ENCODE measurements at regions not wholly inside any gene's neighbourhood (a gene's known extent, or its start where the extent isn't known, plus 50 kb on each side); places are given as distances from the start of the nearest gene placed in this dataset.

DNA sequence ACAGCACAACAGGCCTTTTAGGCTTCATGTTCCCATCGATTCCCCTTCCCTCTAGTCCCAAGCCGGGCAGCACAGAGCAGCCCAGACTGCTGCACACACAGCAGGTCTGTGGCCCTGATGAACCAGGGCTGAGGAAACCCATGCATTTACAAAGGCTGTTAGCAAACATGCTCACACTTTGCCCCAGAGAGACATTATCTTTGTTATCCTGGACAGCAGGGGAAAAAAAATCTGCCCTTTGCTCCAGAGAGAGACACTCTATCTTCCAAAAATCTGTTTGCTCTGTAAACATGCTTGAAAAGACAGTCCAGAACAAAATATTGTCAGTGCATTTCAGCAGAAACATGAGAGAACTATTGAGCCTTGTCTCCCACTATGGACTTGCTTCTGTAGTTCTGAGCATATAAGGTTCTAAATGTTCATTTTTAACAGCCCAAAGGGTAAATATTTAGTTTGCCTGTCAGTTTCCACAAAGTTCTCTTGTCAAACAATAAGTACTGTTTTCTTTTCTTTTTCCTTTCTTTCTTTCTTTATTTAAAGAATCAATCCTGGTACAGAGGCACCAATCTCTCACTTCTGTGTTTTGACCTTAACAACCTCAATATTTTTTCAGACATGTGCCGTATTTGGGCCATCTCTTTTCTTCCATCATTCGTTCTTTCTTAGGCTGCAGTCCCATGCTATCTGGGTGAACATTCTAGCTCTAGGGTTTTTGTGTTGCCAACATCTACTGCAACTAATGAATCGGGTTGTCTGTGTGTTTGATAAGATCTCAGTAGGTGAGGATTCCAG, 468.0 kb downstream of the EPM2A start:
- Histone ChIP-seq H3K27ac (ENCODE audit: low read depth, low read length, poor library complexity, severe bottlenecking) (no peak overlapping the region), H3K27me3 (replicated peaks; ENCODE audit: insufficient read depth, low read depth, low read length, poor library complexity) (no peaks in the 10 kb centered on the region), H3K9me3 (ENCODE audit: low read depth, low read length, poor library complexity, severe bottlenecking) (no peaks in the 10 kb centered on the region), H3K36me3 (ENCODE audit: insufficient read depth, low read length, poor library complexity, severe bottlenecking) (no peaks in the 10 kb centered on the region), H3K4me1 (ENCODE audit: insufficient read depth, low read length, poor library complexity, severe bottlenecking) (peaks cover 18% of the 10 kb centered on the region), H3K4me3 (ENCODE audit: low read depth, low read length, poor library complexity, severe bottlenecking) (no peak overlapping the region)
- DNase-seq (ENCODE audit: low spot score): no peak
- ChIA-PET POLR2A (ENCODE audit: low non-redundant PET) (no interaction called here), CTCF (no interaction called here)
- BruUV-seq (replicated peaks): no TSS peak
- TF ChIP-seq EZH2 (IDR thresholded peaks at IDR 0.05; ENCODE audit: borderline replicate concordance, low read depth, low read length, poor library complexity, severe bottlenecking): no peak
- TF ChIP-seq, protein P1, sequence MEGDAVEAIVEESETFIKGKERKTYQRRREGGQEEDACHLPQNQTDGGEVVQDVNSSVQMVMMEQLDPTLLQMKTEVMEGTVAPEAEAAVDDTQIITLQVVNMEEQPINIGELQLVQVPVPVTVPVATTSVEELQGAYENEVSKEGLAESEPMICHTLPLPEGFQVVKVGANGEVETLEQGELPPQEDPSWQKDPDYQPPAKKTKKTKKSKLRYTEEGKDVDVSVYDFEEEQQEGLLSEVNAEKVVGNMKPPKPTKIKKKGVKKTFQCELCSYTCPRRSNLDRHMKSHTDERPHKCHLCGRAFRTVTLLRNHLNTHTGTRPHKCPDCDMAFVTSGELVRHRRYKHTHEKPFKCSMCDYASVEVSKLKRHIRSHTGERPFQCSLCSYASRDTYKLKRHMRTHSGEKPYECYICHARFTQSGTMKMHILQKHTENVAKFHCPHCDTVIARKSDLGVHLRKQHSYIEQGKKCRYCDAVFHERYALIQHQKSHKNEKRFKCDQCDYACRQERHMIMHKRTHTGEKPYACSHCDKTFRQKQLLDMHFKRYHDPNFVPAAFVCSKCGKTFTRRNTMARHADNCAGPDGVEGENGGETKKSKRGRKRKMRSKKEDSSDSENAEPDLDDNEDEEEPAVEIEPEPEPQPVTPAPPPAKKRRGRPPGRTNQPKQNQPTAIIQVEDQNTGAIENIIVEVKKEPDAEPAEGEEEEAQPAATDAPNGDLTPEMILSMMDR (conservative IDR thresholded peaks at IDR 0.05; ENCODE audit: low read depth, low read length): no peak
- intact Hi-C loops (cut with micrococcal nuclease; ENCODE audit: unreplicated experiment): loop anchor here (10.0 kb wide), 1 partner anchor 468 kb away; the partner anchor contains the start of gene EPM2A

DNA sequence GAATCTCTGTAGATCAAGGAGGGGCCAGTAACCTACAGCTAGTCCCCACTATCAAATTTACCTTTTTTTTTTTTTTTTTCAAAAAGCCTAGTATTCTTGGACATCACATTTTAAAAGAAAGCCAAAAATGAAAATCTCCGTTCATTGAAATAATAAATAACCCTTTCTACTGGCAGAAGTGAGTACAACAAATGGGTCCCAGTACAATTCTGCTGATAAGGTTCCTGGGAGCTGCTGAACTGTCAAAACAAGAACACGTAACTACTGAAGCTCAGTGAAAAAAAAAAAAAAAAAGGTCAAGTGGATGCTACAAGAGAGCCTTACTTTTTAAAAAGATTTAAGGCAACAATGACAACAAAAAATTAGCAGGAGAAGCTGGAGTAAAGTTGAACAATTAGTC, 464.9 kb downstream of the EPM2A start:
- no peak overlapping the region for H3K4me3 ChIP-seq (ENCODE audit: low read depth, low read length, poor library complexity, severe bottlenecking)
- DNase-seq (ENCODE audit: low spot score): no peak
- TF ChIP-seq EZH2 (IDR thresholded peaks at IDR 0.05; ENCODE audit: borderline replicate concordance, low read depth, low read length, poor library complexity, severe bottlenecking): no peak
- TF ChIP-seq, protein P1 (conservative IDR thresholded peaks at IDR 0.05; ENCODE audit: low read depth, low read length): no peak
- H3K36me3 ChIP-seq (ENCODE audit: insufficient read depth, low read length, poor library complexity, severe bottlenecking): no peaks in the 10 kb centered on the region
- ChIA-PET CTCF (no interaction called here), POLR2A (ENCODE audit: low non-redundant PET) (no interaction called here)
- no peaks in the 10 kb centered on the region for H3K9me3 ChIP-seq (ENCODE audit: low read depth, low read length, poor library complexity, severe bottlenecking)
- H3K4me1 ChIP-seq (ENCODE audit: insufficient read depth, low read length, poor library complexity, severe bottlenecking): peaks cover 3% of the 10 kb centered on the region
- BruUV-seq (replicated peaks): no TSS peak
- no peak overlapping the region for H3K27ac ChIP-seq (ENCODE audit: low read depth, low read length, poor library complexity, severe bottlenecking)
- intact Hi-C loops (cut with micrococcal nuclease; ENCODE audit: unreplicated experiment): no loop called here
- no peaks in the 10 kb centered on the region for H3K27me3 ChIP-seq (replicated peaks; ENCODE audit: insufficient read depth, low read depth, low read length, poor library complexity)

DNA sequence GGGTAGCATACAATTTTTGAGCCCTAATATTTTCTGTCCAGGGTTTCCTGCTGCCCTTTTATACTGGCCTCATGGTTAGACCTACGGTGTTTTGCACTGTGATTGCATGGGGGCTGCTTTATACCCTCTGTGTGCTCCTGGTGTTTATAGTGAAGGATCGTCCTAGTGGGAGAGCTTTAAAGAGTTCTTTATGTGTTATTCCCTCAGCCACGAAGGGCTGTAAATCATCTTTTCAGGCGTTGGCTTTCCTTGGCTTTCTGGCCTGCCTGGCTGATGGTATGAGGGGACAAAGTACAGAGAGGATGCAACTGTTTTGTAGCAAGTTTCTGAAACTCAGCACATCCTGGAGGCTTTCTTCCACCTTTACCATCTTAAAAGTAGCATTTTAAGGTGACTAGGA, 464.3 kb downstream of the EPM2A start:
- Histone ChIP-seq H3K36me3 (ENCODE audit: insufficient read depth, low read length, poor library complexity, severe bottlenecking) (no peaks in the 10 kb centered on the region), H3K4me3 (ENCODE audit: low read depth, low read length, poor library complexity, severe bottlenecking) (no peak overlapping the region), H3K9me3 (ENCODE audit: low read depth, low read length, poor library complexity, severe bottlenecking) (no peaks in the 10 kb centered on the region), H3K4me1 (ENCODE audit: insufficient read depth, low read length, poor library complexity, severe bottlenecking) (peaks cover 3% of the 10 kb centered on the region), H3K27ac (ENCODE audit: low read depth, low read length, poor library complexity, severe bottlenecking) (no peak overlapping the region), H3K27me3 (replicated peaks; ENCODE audit: insufficient read depth, low read depth, low read length, poor library complexity) (no peaks in the 10 kb centered on the region)
- no peak for DNase-seq (ENCODE audit: low spot score)
- intact Hi-C loops (cut with micrococcal nuclease; ENCODE audit: unreplicated experiment): no loop called here
- ChIA-PET POLR2A (ENCODE audit: low non-redundant PET) (no interaction called here), CTCF (no interaction called here)
- no peak for TF ChIP-seq EZH2 (IDR thresholded peaks at IDR 0.05; ENCODE audit: borderline replicate concordance, low read depth, low read length, poor library complexity, severe bottlenecking)
- TF ChIP-seq, protein P1 (conservative IDR thresholded peaks at IDR 0.05; ENCODE audit: low read depth, low read length): no peak
- no TSS peak for BruUV-seq (replicated peaks)
